ENCODE measurements at regions not wholly inside any gene's neighbourhood (a gene's known extent, or its start where the extent isn't known, plus 50 kb on each side); places are given as distances from the start of the nearest gene placed in this dataset.

- H3K36me3 ChIP-seq (ENCODE audit: control insufficient read depth in 1 of 2, insufficient read depth in 2 of 2, low read length in 2 of 2), result no peaks in the 10 kb centered on the region
- H3K27me3 ChIP-seq (ENCODE audit: insufficient read depth, low read length), result 0 out of 2 replicates have a peak, but pooled peaks cover 9% of the 10 kb centered on the region
- no TSS peak for BruUV-seq (replicated peaks)
- no peak overlapping the region for H3K4me3 ChIP-seq (replicated peaks in 1 of 2; ENCODE audit: low read depth in 1 of 2, low read length in 2 of 2)
- H3K27ac ChIP-seq (ENCODE audit: low read depth, low read length), result no peak overlapping the region
- H3K9me3 ChIP-seq (ENCODE audit: control insufficient read depth in 1 of 2, insufficient read depth in 1 of 2, low read depth in 1 of 2, low read length in 2 of 2), result no peaks in the 10 kb centered on the region
- no peaks in the 10 kb centered on the region for H3K9me2 ChIP-seq (ENCODE audit: insufficient read depth)
- H2AFZ ChIP-seq (ENCODE audit: low read depth, low read length, poor library complexity, severe bottlenecking), result no peak overlapping the region
- H3K4me1 ChIP-seq (ENCODE audit: control insufficient read depth in 1 of 2, insufficient read depth in 2 of 2, low read length in 2 of 2), result no peaks in the 10 kb centered on the region
- no peaks in the 10 kb centered on the region for H4K20me1 ChIP-seq (ENCODE audit: insufficient read depth)
- no peak overlapping the region for H3K4me2 ChIP-seq (ENCODE audit: low read length)
- H3K79me2 ChIP-seq (ENCODE audit: insufficient read depth, low read length), result no peaks in the 10 kb centered on the region
- H3K9ac ChIP-seq (ENCODE audit: low read length), result no peak overlapping the region
- ChIA-PET RAD21 (ENCODE audit: low non-redundant PET in 1 of 2, low total read pairs in 2 of 2, uncharacterized antibody in 2 of 2, unreplicated experiment in 2 of 2) (no interaction called here), CTCF (interaction anchor here (1.2 kb wide), 1 partner anchor 77 kb away, joined by 3 read pairs; no protein-coding TSS in a partner anchor), POLR2A (no interaction called here)
- DNase-seq (ENCODE audit: low read depth, low spot score), result no peak
- TF ChIP-seq, protein P1, sequence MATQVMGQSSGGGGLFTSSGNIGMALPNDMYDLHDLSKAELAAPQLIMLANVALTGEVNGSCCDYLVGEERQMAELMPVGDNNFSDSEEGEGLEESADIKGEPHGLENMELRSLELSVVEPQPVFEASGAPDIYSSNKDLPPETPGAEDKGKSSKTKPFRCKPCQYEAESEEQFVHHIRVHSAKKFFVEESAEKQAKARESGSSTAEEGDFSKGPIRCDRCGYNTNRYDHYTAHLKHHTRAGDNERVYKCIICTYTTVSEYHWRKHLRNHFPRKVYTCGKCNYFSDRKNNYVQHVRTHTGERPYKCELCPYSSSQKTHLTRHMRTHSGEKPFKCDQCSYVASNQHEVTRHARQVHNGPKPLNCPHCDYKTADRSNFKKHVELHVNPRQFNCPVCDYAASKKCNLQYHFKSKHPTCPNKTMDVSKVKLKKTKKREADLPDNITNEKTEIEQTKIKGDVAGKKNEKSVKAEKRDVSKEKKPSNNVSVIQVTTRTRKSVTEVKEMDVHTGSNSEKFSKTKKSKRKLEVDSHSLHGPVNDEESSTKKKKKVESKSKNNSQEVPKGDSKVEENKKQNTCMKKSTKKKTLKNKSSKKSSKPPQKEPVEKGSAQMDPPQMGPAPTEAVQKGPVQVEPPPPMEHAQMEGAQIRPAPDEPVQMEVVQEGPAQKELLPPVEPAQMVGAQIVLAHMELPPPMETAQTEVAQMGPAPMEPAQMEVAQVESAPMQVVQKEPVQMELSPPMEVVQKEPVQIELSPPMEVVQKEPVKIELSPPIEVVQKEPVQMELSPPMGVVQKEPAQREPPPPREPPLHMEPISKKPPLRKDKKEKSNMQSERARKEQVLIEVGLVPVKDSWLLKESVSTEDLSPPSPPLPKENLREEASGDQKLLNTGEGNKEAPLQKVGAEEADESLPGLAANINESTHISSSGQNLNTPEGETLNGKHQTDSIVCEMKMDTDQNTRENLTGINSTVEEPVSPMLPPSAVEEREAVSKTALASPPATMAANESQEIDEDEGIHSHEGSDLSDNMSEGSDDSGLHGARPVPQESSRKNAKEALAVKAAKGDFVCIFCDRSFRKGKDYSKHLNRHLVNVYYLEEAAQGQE (IDR thresholded peaks at IDR 0.05; ENCODE audit: low read depth), result no peak
- TF ChIP-seq EZH2phosphoT487 (IDR thresholded peaks at IDR 0.05; ENCODE audit: borderline replicate concordance), result no peak
- TF ChIP-seq TCF7L2 (IDR thresholded peaks at IDR 0.05; ENCODE audit: borderline replicate concordance, extremely low read depth, insufficient read depth, insufficient read length), result no peak
- TF ChIP-seq SRF (IDR thresholded peaks at IDR 0.05; ENCODE audit: low read depth), result no peak
- TF ChIP-seq ELF1 (IDR thresholded peaks at IDR 0.05; ENCODE audit: borderline replicate concordance, low read depth), result no peak
- no peak for TF ChIP-seq MAX (IDR thresholded peaks at IDR 0.05)
- TF ChIP-seq EGR1 (IDR thresholded peaks at IDR 0.05; ENCODE audit: low read depth), result no peak
- no peak for TF ChIP-seq POLR2AphosphoS5 (IDR thresholded peaks at IDR 0.05; ENCODE audit: low read depth, low read length)
- no peak for TF ChIP-seq FOSL1 (IDR thresholded peaks at IDR 0.05; ENCODE audit: low read depth)
- TF ChIP-seq, protein P2, sequence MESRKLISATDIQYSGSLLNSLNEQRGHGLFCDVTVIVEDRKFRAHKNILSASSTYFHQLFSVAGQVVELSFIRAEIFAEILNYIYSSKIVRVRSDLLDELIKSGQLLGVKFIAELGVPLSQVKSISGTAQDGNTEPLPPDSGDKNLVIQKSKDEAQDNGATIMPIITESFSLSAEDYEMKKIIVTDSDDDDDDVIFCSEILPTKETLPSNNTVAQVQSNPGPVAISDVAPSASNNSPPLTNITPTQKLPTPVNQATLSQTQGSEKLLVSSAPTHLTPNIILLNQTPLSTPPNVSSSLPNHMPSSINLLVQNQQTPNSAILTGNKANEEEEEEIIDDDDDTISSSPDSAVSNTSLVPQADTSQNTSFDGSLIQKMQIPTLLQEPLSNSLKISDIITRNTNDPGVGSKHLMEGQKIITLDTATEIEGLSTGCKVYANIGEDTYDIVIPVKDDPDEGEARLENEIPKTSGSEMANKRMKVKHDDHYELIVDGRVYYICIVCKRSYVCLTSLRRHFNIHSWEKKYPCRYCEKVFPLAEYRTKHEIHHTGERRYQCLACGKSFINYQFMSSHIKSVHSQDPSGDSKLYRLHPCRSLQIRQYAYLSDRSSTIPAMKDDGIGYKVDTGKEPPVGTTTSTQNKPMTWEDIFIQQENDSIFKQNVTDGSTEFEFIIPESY (IDR thresholded peaks at IDR 0.05; ENCODE audit: extremely low read depth, insufficient replicate concordance, low read length), result no peak
- no peak for TF ChIP-seq CTCF (IDR thresholded peaks at IDR 0.05 in 2 of 3, conservative IDR thresholded peaks at IDR 0.05 in 1 of 3; ENCODE audit: borderline replicate concordance in 1 of 3, insufficient read depth in 1 of 3, low read depth in 2 of 3, low read length in 2 of 3)
- no peak for TF ChIP-seq ZNF274 (IDR thresholded peaks at IDR 0.05; ENCODE audit: low read depth, low read length)
- no peak for TF ChIP-seq ZFX (IDR thresholded peaks at IDR 0.05)
- TF ChIP-seq JUND (IDR thresholded peaks at IDR 0.05), result no peak
- ATAC-seq, result no peak
- intact Hi-C loops (cut with micrococcal nuclease), result no loop called here
Measured at GRCh38 chr1:60842304-60842703, 240.1 kb upstream of the NFIA start.

Measured in HCT116 (cell line).